ENCODE measurements at regions not wholly inside any gene's neighbourhood (a gene's known extent, or its start where the extent isn't known, plus 50 kb on each side); places are given as distances from the start of the nearest gene placed in this dataset.

DNA sequence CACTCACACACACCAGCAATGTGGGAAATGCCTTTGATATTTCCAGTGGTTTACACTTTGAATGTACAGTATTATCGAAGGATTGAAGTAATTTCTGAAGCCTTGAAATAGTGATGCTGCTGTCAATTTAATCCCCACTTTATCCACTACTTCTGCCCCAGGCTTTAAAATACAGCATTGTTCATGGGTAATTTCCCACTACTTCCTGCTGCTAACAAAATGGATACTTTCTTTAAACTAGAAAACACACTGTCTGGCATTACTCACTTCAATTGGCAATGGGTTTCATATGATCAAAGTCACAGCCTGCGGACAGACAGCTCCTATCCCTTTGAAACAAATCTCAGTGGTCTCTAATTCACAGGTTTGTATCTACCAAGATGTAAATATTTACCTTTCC lies 292.2 kb downstream of the CDH11 start:
- no peaks in the 10 kb centered on the region for H3K4me1 Mint-ChIP-seq (ENCODE audit: low read depth, unreplicated experiment)
- H3K27me3 Mint-ChIP-seq (ENCODE audit: insufficient read depth, unreplicated experiment): no peaks in the 10 kb centered on the region
- TF ChIP-seq, protein P1, sequence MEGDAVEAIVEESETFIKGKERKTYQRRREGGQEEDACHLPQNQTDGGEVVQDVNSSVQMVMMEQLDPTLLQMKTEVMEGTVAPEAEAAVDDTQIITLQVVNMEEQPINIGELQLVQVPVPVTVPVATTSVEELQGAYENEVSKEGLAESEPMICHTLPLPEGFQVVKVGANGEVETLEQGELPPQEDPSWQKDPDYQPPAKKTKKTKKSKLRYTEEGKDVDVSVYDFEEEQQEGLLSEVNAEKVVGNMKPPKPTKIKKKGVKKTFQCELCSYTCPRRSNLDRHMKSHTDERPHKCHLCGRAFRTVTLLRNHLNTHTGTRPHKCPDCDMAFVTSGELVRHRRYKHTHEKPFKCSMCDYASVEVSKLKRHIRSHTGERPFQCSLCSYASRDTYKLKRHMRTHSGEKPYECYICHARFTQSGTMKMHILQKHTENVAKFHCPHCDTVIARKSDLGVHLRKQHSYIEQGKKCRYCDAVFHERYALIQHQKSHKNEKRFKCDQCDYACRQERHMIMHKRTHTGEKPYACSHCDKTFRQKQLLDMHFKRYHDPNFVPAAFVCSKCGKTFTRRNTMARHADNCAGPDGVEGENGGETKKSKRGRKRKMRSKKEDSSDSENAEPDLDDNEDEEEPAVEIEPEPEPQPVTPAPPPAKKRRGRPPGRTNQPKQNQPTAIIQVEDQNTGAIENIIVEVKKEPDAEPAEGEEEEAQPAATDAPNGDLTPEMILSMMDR (IDR thresholded peaks at IDR 0.05; ENCODE audit: insufficient read depth in 1 of 2, low read depth in 1 of 2, low read length in 1 of 2, severe bottlenecking in 1 of 2, unreplicated experiment in 1 of 2): no peak
- H3K4me3 ChIP-seq (ENCODE audit: low read depth, low read length): no peak overlapping the region
- H3K9me3 Mint-ChIP-seq (ENCODE audit: unreplicated experiment): peaks cover 29% of the 10 kb centered on the region
- H3K9me3 ChIP-seq: peaks cover 7% of the 10 kb centered on the region
- no TSS peak for BruUV-seq (replicated peaks)
- H3K27ac Mint-ChIP-seq (ENCODE audit: unreplicated experiment): no peak overlapping the region
- CTCF ChIA-PET: no interaction called here
- no peaks in the 10 kb centered on the region for H3K27me3 ChIP-seq (replicated peaks; ENCODE audit: control insufficient read depth, insufficient read depth, low read length)
- no peaks in the 10 kb centered on the region for H3K4me1 ChIP-seq
- POLR2A ChIA-PET: no interaction called here
- no peaks in the 10 kb centered on the region for H3K36me3 ChIP-seq (ENCODE audit: control insufficient read depth, insufficient read depth, low read length)
- no peak for DNase-seq
- no peaks in the 10 kb centered on the region for H3K36me3 Mint-ChIP-seq (ENCODE audit: insufficient read depth, unreplicated experiment)
- no peak overlapping the region for H3K4me3 Mint-ChIP-seq (ENCODE audit: unreplicated experiment)
- intact Hi-C loops (cut with micrococcal nuclease; ENCODE audit: unreplicated experiment): no loop called here

DNA sequence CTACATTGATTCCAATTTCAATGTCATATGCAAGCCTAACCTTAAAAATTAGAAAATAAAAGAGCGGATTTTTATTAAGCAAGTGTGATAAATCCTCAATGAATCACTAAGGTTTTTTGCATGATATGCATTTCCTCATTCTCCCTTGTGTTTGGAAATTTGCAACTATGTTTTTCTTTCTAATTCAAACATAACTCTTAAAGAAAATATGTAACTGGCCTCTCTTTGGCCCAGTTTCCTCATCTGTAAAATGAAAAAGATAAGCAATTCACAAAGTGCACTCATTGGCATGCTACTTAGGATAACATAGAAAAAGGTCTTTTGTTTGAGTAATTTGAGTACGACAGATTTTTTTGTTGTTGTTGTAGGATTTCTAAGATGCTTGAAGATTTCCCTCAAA lies 295.5 kb downstream of the CDH11 start:
- Histone ChIP-seq H3K4me3 (ENCODE audit: low read depth, low read length) (no peak overlapping the region), H3K36me3 (ENCODE audit: control insufficient read depth, insufficient read depth, low read length) (no peaks in the 10 kb centered on the region), H3K9me3 (no peaks in the 10 kb centered on the region; the same call in 1 of the 2 replicates), H3K4me1 (no peaks in the 10 kb centered on the region), H3K27me3 (replicated peaks; ENCODE audit: control insufficient read depth, insufficient read depth, low read length) (no peaks in the 10 kb centered on the region)
- ChIA-PET CTCF (no interaction called here), POLR2A (no interaction called here)
- Mint-ChIP-seq H3K36me3 (ENCODE audit: insufficient read depth, unreplicated experiment) (no peaks in the 10 kb centered on the region), H3K27me3 (ENCODE audit: insufficient read depth, unreplicated experiment) (peaks cover 4% of the 10 kb centered on the region), H3K27ac (ENCODE audit: unreplicated experiment) (no peak overlapping the region), H3K4me1 (ENCODE audit: low read depth, unreplicated experiment) (no peaks in the 10 kb centered on the region), H3K9me3 (ENCODE audit: unreplicated experiment) (peaks cover 21% of the 10 kb centered on the region), H3K4me3 (ENCODE audit: unreplicated experiment) (no peak overlapping the region)
- TF ChIP-seq, protein P1 (IDR thresholded peaks at IDR 0.05; ENCODE audit: insufficient read depth in 1 of 2, low read depth in 1 of 2, low read length in 1 of 2, severe bottlenecking in 1 of 2, unreplicated experiment in 1 of 2): no peak
- no peak for DNase-seq
- intact Hi-C loops (cut with micrococcal nuclease; ENCODE audit: unreplicated experiment): no loop called here
- BruUV-seq (replicated peaks): no TSS peak

DNA sequence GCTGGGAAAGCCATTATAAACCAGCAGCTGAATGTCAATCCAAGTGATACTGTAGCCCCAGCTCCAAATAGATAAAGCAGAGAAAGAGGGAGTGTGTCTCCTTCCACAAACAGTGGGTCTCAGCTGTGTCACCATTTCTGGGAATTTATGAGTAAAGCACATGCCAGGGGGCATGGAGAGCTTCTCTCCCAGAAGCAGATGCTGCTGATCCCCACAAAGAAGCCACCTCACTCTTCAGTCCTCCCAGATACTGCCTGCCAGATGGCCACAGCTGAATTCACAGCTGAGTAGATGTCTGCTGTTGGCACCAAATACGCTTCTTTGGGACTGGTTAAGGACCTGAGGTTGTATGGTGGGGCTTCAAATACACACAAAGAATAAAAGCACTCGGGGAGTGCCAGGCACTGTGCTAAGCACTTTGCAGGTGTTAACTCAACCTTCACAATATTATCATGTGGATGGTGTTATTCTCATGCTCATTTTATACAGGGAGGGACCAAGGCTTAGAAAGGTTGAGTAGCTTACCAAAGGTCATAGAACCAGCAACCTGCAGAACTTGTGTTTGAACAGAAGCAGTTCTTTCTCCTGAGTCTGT lies 298.3 kb downstream of the CDH11 start:
- no peak overlapping the region for H3K4me3 Mint-ChIP-seq (ENCODE audit: unreplicated experiment)
- CTCF ChIA-PET: no interaction called here
- Histone ChIP-seq H3K36me3 (ENCODE audit: control insufficient read depth, insufficient read depth, low read length) (no peaks in the 10 kb centered on the region), H3K4me3 (ENCODE audit: low read depth, low read length) (no peak overlapping the region), H3K9me3 (no peaks in the 10 kb centered on the region; the same call in 1 of the 2 replicates), H3K27me3 (replicated peaks; ENCODE audit: control insufficient read depth, insufficient read depth, low read length) (no peaks in the 10 kb centered on the region), H3K4me1 (no peaks in the 10 kb centered on the region)
- TF ChIP-seq, protein P1 (IDR thresholded peaks at IDR 0.05; ENCODE audit: insufficient read depth in 1 of 2, low read depth in 1 of 2, low read length in 1 of 2, severe bottlenecking in 1 of 2, unreplicated experiment in 1 of 2): no peak
- peaks cover 4% of the 10 kb centered on the region for H3K27me3 Mint-ChIP-seq (ENCODE audit: insufficient read depth, unreplicated experiment)
- intact Hi-C loops (cut with micrococcal nuclease; ENCODE audit: unreplicated experiment): no loop called here
- no peaks in the 10 kb centered on the region for H3K4me1 Mint-ChIP-seq (ENCODE audit: low read depth, unreplicated experiment)
- no peaks in the 10 kb centered on the region for H3K36me3 Mint-ChIP-seq (ENCODE audit: insufficient read depth, unreplicated experiment)
- DNase-seq: no peak
- POLR2A ChIA-PET: no interaction called here
- BruUV-seq (replicated peaks): no TSS peak
- H3K9me3 Mint-ChIP-seq (ENCODE audit: unreplicated experiment): peaks cover 10% of the 10 kb centered on the region
- H3K27ac Mint-ChIP-seq (ENCODE audit: unreplicated experiment): no peak overlapping the region
